LNCAP (cell line): ENCODE measurements at regions not wholly inside any gene's neighbourhood (a gene's known extent, or its start where the extent isn't known, plus 50 kb on each side); places are given as distances from the start of the nearest gene placed in this dataset.
A peak's percentile ranks its signal among the peaks of the same experiment; 100 is the strongest.

Experiments used
- CTCF ChIP-seq: fragments of 450-650 bp; IDR thresholded peaks from 2 replicates; pipeline ENCODE4 v1.5.1; 2017; ENCODE audit warnings: mild to moderate bottlenecking

GRCh38 chr3:66931291-66931690 lies 66.8 kb upstream of the KBTBD8 start:
- TF ChIP-seq CTCF, result no peak

GRCh38 chr3:66931699-66932098 lies 66.4 kb upstream of the KBTBD8 start:
- no peak for TF ChIP-seq CTCF

- TF ChIP-seq CTCF, result no peak
Measured at GRCh38 chr3:66933233-66933632, 64.9 kb upstream of the KBTBD8 start.

GRCh38 chr3:66934041-66934440 lies 64.1 kb upstream of the KBTBD8 start:
- no peak for TF ChIP-seq CTCF

- TF ChIP-seq CTCF, result no peak
Measured at GRCh38 chr3:66934725-66935124, 63.4 kb upstream of the KBTBD8 start.

GRCh38 chr3:66938338-66938963 lies 59.7 kb upstream of the KBTBD8 start:
- peak; percentile 78 for TF ChIP-seq CTCF

GRCh38 chr3:66948041-66948440 lies 50.1 kb upstream of the KBTBD8 start:
- TF ChIP-seq CTCF, result no peak
